ENCODE measurements at regions not wholly inside any gene's neighbourhood (a gene's known extent, or its start where the extent isn't known, plus 50 kb on each side); places are given as distances from the start of the nearest gene placed in this dataset.

DNA sequence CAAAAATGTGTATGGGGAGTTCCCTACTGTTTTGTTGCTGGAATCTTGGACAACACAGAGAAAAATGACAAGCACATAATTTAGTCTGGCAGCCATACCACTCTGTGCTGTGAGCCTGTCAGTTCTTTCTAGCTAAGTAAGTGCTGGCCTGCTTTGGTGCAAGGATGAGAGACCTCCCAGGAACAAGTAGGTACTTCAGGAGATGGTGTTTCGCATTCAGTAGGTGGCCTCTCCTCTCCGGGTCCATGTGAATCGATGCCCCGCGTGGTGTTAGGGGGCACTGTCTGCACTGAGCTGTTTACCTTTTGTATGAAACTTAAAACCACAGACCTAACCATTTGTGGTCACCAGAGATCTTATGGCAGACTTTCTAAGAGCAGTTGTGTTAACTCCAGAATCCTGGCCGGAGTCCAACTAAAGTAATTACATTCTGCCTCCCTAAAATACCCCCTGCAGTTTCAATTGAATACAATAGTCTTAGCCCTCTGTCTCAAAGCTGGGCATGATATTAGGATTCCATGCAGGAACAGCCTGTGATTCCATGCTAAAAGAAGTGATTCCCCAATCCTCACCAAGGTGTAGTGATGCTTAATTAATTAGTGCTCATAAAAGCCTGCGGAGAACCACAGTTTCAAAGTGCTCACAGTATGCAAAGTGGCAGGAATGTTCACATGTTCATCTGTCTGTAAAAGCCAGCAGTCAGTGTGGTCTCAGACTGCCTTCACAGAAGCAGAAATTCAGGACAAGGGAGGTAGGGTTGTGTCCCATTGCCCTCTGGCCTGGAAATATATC is 64.2 kb downstream of the LLPH start:
- peak; percentile 60 for DNase-seq

DNA sequence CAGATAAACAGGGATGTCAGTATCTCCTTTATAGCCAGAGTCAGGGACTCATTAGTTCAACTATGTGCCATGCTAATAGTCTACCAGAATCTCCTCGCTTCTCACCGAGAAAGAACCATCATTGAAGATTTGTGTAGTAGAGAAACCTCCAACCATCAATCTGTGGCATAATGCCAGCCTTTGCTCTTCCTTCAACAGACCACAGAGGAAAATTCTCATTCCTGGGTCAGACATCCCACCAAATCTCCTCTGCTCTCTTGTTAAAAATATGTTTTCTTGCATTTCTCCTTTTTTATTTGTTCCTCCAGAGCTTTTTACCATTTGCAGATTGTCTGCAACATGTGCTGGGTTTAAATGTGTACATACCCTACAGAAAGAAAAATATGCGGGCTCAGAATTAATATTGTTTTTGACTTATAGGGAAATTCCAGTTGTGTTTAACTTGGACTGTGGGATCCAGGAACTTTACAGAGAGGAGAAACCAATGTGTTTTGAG is 64.9 kb downstream of the LLPH start:
- no peak for DNase-seq

DNA sequence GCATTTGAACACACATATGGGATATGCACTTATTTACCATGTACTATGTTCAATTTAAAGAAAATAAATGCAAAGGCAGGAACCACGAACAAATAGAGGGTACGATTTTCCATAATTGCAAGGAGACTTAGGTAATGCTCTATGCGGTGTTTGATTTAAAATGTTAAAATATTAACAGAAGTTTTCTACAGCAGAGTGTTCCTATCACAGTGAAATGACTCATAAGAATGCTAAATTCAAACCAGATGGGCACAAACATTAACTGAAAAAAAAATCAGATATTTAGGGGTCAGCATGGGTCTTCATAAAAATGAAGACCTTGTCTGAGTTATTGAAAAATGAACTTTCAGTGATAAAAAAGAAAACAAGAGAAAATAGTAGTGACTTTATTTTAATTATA is 65.4 kb downstream of the LLPH start:
- DNase-seq = no peak

- no peak for DNase-seq
Observed at GRCh38 chr12:66063916-66064315, 66.6 kb downstream of the LLPH start.

DNA sequence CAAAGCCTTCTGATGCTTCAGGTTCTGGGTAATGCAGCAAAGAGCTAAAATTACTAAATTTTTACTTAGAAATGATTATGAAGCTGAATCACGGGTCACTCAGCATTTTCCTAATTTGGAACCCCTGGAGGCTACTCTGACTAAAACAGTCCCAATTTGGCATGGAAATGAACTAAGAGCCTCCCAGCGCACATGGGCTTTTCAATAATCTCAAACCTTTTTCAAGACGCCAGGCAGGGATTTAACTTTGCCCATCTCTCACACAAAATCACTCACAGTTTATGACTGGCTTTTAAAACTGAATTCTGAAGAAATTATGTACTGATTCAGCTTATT is 68.3 kb downstream of the LLPH start:
- DNase-seq = no peak

GRCh38 chr12:66061557-66062289 is 68.8 kb downstream of the LLPH start:
- no peak for DNase-seq

- DNase-seq = no peak
Observed at GRCh38 chr12:66061076-66061475, 69.5 kb downstream of the LLPH start.

DNA sequence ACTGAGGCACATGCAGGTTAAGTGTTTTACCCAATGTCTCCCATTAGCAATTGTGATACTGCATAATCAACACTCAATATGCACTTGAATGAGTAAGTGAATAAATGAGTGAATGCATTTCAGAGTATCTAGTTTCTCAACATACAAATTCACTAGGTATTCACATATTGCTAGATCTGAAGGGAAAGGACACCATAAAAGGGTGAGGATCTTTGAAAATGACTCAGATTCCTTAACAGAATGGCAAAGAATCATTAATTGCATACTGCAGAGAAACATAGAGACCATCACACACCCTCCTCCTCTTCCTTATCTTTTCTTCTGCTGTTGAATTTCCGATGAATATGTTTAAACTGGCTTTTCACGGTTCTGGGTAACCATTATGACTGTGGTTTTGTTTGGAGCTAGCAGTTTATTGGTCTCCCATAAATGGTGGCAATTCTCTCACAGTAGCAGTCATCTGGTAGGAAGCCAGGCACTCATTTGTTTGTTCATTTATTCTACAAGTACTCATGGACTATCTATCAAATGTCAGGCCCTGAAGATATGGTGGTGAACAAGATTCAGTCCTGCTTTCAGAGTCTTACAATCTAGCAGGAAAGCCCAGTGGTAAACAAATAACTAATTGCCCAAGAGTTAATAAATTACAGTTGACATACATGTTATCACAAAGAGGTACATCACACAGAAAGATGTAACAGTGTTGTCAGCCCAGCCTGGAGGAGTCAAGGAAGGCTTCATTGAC is 70.2 kb downstream of the LLPH start:
- no peak for DNase-seq

DNA sequence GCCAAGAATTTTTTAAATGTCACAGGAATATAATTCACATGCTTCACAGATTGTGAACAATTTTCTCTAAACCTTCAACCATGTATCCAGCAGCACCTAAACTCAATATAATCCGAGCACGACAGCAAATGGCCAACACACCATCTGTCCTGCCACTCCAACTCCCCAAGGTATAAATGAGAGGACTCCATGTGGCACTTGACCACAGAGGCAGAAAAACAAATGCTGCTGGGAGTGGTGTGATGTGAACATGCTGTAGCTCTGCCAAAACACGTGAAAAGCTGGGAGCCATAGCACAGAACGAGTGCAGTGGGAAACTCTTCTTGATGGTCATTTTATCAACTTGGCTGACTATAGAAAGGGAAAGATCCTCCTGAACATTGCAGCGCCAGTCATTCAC is 70.9 kb downstream of the LLPH start:
- no peak for DNase-seq

DNA sequence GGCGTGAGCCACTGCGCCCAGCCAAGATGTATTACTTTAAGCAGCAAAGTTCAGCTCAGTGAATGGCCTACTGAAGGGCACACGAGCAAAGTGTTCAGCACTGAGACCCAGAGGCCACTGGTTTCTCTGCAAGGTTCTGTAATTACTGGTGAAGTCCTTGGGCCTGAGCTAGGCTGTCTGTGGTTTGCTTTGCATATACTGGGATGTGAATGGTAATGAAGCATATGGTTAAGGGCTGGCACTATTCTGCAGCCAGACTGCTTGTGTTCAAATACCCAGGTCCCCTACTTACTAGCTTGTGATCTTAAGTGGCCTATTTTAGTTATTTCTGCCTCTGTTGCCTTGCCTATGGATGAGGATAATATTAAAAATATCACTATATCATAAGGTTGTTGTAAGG is 72.0 kb downstream of the LLPH start:
- DNase-seq = no peak

DNA sequence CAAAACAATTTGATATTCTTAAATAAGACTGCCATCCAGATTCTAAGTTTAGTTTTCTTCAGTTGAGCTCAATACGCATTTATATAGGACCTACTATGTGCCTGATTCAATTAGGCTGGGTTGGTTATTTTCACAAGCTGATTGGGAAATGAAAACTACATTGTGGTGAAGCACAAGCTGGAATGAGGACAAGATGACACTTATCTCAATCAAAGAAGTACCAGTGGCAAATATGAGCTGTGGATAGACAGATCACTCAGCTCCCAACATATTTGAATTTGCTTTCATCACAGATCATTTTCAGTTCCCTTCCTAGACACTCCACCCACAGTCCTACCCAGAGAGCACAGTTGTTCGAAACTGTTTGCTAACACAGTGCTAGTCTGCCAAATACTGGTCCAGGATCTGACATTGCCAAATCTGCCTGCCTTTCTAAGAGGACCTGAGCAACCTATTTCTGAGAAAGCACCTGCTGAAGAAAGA is 74.7 kb downstream of the LLPH start:
- no peak for DNase-seq

- no peak for DNase-seq
Observed at GRCh38 chr12:66052988-66053615, 77.4 kb downstream of the LLPH start.

- DNase-seq = no peak
Observed at GRCh38 chr12:66051361-66051760, 79.2 kb downstream of the LLPH start.

DNA sequence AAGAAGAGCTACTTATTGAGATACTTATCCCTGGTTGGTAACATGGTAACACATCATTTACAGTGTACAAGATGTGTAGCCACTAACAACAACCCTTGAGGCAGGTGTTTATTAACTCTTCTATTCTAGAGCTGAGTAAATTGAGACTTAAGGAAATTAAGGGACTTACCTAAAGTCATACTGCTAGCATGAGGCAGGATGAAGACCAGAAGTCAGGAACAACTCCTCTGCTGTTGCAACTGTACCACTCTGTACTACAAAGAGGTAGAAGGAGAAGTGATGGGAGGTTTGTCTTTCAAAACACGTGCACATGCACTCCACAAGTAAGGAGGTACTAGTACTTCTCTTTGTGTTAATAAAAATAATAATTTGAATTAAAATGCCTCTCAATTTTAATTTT is 79.9 kb downstream of the LLPH start:
- no peak for DNase-seq

GRCh38 chr12:66050283-66050576 is 80.3 kb downstream of the LLPH start:
- DNase-seq = no peak

DNA sequence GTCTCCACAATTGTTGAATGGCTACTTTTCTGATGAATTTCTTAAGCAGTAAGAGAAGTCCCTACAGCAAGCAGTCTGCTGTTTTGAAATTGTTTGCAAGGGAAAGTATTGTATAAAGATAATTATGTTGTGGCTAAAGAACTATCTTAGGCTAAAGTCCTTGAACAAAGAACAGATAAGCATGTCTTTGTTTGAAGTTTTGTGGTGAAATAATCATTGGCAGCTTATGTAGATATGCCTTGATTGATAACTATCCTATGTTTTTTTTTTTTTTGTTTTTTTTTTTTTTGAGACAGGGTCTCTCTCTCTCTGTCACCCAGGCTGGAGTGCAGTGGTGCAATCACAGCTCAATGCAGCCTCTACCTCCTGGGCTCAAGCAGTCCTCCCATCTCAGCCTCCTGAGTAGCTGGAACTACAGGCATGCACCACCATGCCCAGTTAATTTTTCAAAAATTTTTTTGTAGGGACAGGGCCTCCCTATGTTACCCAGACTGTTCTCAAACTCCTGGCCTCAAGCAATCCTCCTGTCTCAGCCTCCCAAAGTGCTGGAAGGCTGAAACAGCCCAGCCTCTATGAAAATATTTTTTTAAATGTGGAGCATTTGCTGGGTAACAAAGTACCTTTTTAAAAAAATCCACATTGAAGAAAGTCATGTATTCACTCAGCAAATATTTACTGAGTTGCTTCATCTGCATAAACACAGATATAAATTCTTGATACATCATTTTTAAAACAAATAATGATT is 80.8 kb downstream of the LLPH start:
- DNase-seq = no peak

DNA sequence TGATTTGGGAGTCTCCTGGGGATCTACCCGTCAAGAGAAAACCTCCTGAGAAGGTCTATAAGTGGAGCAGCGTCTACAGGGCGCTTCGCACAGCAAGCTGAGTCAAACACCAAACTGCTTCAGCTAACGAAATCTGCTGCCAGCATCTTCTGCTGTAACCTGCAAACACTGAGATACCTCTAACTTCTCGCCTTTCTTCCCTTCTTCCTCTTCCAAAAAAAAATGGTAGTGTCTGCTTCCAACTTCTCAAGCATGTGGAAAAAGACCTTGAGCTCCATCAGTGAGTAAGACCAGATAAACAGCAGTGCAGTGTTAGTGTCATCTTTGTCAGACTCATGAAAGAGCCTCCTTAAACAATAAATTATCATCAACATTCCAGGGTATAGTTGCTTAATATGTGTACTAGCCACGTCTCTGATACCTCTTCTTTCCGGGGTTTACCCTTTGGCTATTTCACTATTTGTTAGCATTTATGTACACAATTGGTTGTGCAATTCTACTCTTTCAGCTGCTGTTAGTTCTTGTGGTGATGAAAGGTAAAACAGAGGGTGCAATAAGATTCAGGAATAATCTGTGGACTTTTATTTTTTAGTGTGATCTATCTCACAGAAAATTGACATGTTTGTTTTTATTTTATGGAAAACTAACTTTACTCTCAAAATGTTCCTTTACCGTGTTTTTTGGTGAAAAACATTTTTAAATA is 81.6 kb downstream of the LLPH start:
- no peak for DNase-seq

DNA sequence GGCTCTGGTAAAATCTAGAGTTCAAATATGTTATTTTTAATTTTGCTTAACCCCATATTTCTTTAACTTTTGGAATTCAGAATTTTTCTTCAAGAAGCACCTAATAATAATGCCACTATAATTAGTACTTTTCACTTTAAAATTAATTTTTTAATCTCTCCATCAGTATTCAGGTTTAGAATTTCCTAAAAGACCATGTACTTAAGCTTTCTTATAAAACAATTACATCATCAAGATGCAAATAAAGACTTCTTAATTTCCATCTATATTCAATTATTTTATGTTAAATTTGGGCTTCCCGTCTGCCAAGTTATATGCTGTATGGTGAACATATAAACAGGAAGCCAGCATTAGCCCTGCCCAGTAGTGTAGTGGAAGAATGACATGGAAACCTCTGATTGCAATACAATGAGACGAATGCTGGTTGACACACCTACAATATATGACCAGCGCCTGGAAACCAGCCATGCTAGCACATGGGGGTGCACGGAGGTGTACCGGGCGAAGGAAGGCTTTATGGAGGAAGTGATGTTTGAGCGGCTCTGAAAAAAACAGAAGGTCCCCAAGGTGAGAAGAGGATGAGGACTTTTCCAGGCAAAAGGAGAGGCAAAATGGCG is 82.2 kb downstream of the LLPH start:
- DNase-seq = no peak

DNA sequence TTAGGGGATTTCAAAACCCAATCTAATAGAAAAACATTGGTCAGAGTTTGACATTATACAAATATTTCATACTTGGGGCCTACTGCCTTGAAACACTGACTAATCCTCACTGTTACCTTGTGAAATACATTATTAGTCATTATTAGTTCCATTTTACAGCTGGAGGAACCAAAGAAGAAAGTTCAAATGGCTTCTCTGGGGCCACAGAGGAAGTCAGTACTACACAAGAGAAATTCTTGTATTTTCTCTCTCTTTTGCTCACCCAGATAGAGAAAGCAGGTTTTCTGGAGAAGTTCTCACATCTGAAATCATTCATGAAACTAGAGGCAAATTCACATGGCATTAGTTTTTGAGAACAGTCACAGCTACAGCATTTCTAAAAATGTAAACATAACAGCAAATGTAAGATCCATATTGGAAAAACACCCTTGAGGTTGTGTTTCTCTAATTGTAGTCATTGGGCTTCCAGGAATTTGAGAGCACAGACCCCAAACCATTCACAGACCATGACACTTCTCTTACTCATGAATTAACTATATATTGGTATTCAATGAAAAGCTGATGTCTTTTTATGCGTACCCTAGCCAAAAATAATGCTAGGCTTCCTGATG is 83.0 kb downstream of the LLPH start:
- DNase-seq = no peak

DNA sequence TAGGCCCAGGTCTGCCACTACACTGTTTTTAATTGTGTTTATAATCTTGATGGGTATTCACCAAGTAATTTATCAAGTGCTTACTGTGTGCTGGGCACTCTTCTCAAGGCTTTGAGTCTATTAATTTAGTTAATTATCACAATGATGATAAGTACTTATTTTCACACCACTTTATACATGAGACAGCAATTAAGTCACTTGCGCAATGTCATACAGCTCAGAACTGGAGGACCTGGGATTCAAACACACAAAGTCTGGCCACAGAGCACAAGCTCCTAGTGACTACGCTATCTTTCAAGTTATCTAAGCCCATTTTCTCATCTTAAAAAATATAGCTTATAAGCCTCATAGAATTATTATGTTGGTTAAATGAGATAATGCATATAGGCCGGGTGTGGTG is 85.0 kb downstream of the LLPH start:
- no peak for DNase-seq

GRCh38 chr12:66044731-66045130 is 85.8 kb downstream of the LLPH start:
- no peak for DNase-seq

Measured in islet precursor cell (in vitro differentiated cells).